ENCODE measurements at regions not wholly inside any gene's neighbourhood (a gene's known extent, or its start where the extent isn't known, plus 50 kb on each side); places are given as distances from the start of the nearest gene placed in this dataset.

GRCh38 chr11:90842681-90843080 is 619.8 kb upstream of the CHORDC1 start:
- Histone ChIP-seq H3K4me2 (ENCODE audit: low read length) (no peak overlapping the region), H3K9me2 (replicated peaks; ENCODE audit: control insufficient read depth, low read length) (no peaks in the 10 kb centered on the region), H3F3A (ENCODE audit: control insufficient read depth, insufficient read depth) (no peaks in the 10 kb centered on the region), H3K4me1 (ENCODE audit: control insufficient read depth, low read length) (no peaks in the 10 kb centered on the region), H3K27me3 (ENCODE audit: control insufficient read depth, low read length) (no peaks in the 10 kb centered on the region), H3K79me2 (ENCODE audit: control insufficient read depth, low read length) (no peaks in the 10 kb centered on the region), H4K20me1 (ENCODE audit: control insufficient read depth, insufficient read depth, low read depth, low read length) (no peaks in the 10 kb centered on the region), H3K27ac (ENCODE audit: low read depth, low read length) (no peak overlapping the region), H3K36me3 (ENCODE audit: control insufficient read depth, low read length) (no peaks in the 10 kb centered on the region), H3K4me3 (ENCODE audit: low read length) (no peak overlapping the region), H3K9me3 (ENCODE audit: control insufficient read depth, insufficient read depth, low read length) (no peaks in the 10 kb centered on the region)
- TF ChIP-seq EZH2phosphoT487 (IDR thresholded peaks at IDR 0.05; ENCODE audit: borderline replicate concordance, low read length) (no peak), CTCF (IDR thresholded peaks at IDR 0.05; ENCODE audit: low read depth, low read length, poor library complexity, severe bottlenecking) (no peak)

GRCh38 chr11:90840071-90840470 is 617.2 kb upstream of the CHORDC1 start:
- Histone ChIP-seq H3F3A (ENCODE audit: control insufficient read depth, insufficient read depth) (no peaks in the 10 kb centered on the region), H4K20me1 (ENCODE audit: control insufficient read depth, insufficient read depth, low read depth, low read length) (no peaks in the 10 kb centered on the region), H3K4me1 (ENCODE audit: control insufficient read depth, low read length) (no peaks in the 10 kb centered on the region), H3K36me3 (ENCODE audit: control insufficient read depth, low read length) (no peaks in the 10 kb centered on the region), H3K4me2 (ENCODE audit: low read length) (no peak overlapping the region), H3K27ac (ENCODE audit: low read depth, low read length) (no peak overlapping the region), H3K4me3 (ENCODE audit: low read length) (no peak overlapping the region), H3K79me2 (ENCODE audit: control insufficient read depth, low read length) (no peaks in the 10 kb centered on the region), H3K9me2 (replicated peaks; ENCODE audit: control insufficient read depth, low read length) (no peaks in the 10 kb centered on the region), H3K9me3 (ENCODE audit: control insufficient read depth, insufficient read depth, low read length) (no peaks in the 10 kb centered on the region), H3K27me3 (ENCODE audit: control insufficient read depth, low read length) (no peaks in the 10 kb centered on the region)
- TF ChIP-seq CTCF (IDR thresholded peaks at IDR 0.05; ENCODE audit: low read depth, low read length, poor library complexity, severe bottlenecking), result no peak
- TF ChIP-seq EZH2phosphoT487 (IDR thresholded peaks at IDR 0.05; ENCODE audit: borderline replicate concordance, low read length), result no peak

GRCh38 chr11:90836031-90836430 is 613.2 kb upstream of the CHORDC1 start:
- Histone ChIP-seq H3K4me3 (ENCODE audit: low read length) (no peak overlapping the region), H3K36me3 (ENCODE audit: control insufficient read depth, low read length) (no peaks in the 10 kb centered on the region)
- TF ChIP-seq CTCF (IDR thresholded peaks at IDR 0.05; ENCODE audit: low read depth, low read length, poor library complexity, severe bottlenecking), result no peak
- no peak for TF ChIP-seq EZH2phosphoT487 (IDR thresholded peaks at IDR 0.05; ENCODE audit: borderline replicate concordance, low read length)

GRCh38 chr11:90823446-90823845 is 600.6 kb upstream of the CHORDC1 start:
- Histone ChIP-seq H3F3A (ENCODE audit: control insufficient read depth, insufficient read depth) (no peaks in the 10 kb centered on the region), H3K27me3 (ENCODE audit: control insufficient read depth, low read length) (no peaks in the 10 kb centered on the region), H3K36me3 (ENCODE audit: control insufficient read depth, low read length) (no peaks in the 10 kb centered on the region), H3K4me2 (ENCODE audit: low read length) (no peak overlapping the region), H3K27ac (ENCODE audit: low read depth, low read length) (no peak overlapping the region), H4K20me1 (ENCODE audit: control insufficient read depth, insufficient read depth, low read depth, low read length) (no peaks in the 10 kb centered on the region), H3K9me3 (ENCODE audit: control insufficient read depth, insufficient read depth, low read length) (no peaks in the 10 kb centered on the region), H3K4me1 (ENCODE audit: control insufficient read depth, low read length) (no peaks in the 10 kb centered on the region), H3K9me2 (replicated peaks; ENCODE audit: control insufficient read depth, low read length) (no peaks in the 10 kb centered on the region), H3K4me3 (ENCODE audit: low read length) (no peak overlapping the region), H3K79me2 (ENCODE audit: control insufficient read depth, low read length) (no peaks in the 10 kb centered on the region)
- TF ChIP-seq EZH2phosphoT487 (IDR thresholded peaks at IDR 0.05; ENCODE audit: borderline replicate concordance, low read length), result no peak
- no peak for TF ChIP-seq CTCF (IDR thresholded peaks at IDR 0.05; ENCODE audit: low read depth, low read length, poor library complexity, severe bottlenecking)

More at GRCh38 chr11:90836031-90836430, 613.2 kb upstream of the CHORDC1 start:
- no peaks in the 10 kb centered on the region for H4K20me1 ChIP-seq (ENCODE audit: control insufficient read depth, insufficient read depth, low read depth, low read length)
- no peaks in the 10 kb centered on the region for H3K4me1 ChIP-seq (ENCODE audit: control insufficient read depth, low read length)
- H3K27ac ChIP-seq (ENCODE audit: low read depth, low read length), result no peak overlapping the region
- H3K9me3 ChIP-seq (ENCODE audit: control insufficient read depth, insufficient read depth, low read length), result no peaks in the 10 kb centered on the region
- no peak overlapping the region for H3K4me2 ChIP-seq (ENCODE audit: low read length)
- H3K79me2 ChIP-seq (ENCODE audit: control insufficient read depth, low read length), result no peaks in the 10 kb centered on the region
- H3F3A ChIP-seq (ENCODE audit: control insufficient read depth, insufficient read depth), result no peaks in the 10 kb centered on the region
- no peaks in the 10 kb centered on the region for H3K27me3 ChIP-seq (ENCODE audit: control insufficient read depth, low read length)
- H3K9me2 ChIP-seq (replicated peaks; ENCODE audit: control insufficient read depth, low read length), result no peaks in the 10 kb centered on the region

Measured in DOHH2 (cell line).